NCI-H1417 treated with DMSO at 0.1 percent for 48 hours (cell line): ENCODE measurements at regions not wholly inside any gene's neighbourhood (a gene's known extent, or its start where the extent isn't known, plus 50 kb on each side); places are given as distances from the start of the nearest gene placed in this dataset.
"Not testable (repeated sequence)": the region's sequence is repeated elsewhere in the genome, so short reads cannot be mapped to it uniquely, and the experiment has no call there.

Source experiments
- DNase-seq: peaks from one replicate; lab custom pipeline; 2025; lab: John Stamatoyannopoulos, UW

DNA sequence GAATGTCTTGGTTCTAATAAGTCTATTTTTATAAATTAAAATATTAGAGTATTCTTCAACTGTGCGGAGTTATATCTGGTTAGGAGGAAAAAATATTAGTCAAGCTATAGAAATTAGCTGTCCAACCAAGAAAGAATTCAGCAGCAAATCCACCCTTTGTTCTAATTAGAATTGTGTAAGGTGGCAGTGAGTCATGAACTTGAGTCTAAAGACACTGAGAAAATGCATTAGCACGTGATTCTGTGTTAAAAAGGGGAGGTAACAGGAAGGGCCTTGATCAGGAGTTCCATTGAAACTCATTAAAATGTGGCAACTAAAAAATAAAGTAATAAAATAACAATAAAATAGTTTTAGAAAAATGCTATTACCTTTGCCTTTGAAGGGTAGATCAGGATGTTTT lies 398.2 kb upstream of the RGS18 start:
- DNase-seq = no peak

GRCh38 chr1:191788551-191788950 lies 369.7 kb upstream of the RGS18 start:
- no peak for DNase-seq

DNA sequence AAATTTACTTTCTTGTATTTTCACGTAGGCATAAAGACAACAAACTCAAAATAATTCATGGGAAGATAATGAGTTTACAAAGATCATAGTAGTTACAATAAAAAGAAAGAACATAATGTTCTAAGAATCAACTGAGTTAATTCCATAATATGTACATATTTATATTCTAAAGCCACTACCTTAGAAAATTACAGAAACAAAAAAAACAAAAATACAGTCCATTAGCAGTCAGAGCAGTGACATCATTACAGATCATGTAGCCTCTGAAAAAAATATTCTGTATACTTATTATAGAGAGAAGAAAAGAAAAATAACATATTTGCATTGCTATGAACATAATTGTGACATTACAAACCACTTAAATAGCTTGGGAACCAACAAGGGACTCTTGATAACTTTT lies 360.1 kb upstream of the RGS18 start:
- DNase-seq = no peak

DNA sequence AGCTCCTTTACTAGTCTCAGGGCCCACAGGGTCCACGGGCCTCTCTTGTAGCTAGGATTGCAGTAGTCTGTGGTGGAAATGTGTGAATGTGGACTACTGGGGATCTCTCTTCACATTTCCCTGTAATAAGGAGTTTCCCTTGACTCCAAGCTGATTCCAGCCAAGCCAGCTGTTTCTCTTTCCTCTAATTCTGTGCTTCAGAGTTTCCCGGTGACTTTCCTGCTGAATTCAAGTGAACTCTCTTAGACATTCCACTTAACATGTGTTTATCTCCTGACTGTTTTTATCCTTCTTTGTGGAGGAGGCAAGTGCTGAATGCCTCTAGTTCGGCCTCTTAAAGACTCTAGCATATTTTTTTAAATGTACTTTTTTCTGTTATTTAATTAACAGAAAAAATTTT lies 354.0 kb upstream of the RGS18 start:
- no peak for DNase-seq

GRCh38 chr1:191813593-191813992 lies 344.7 kb upstream of the RGS18 start:
- DNase-seq = not testable (repeated sequence)

DNA sequence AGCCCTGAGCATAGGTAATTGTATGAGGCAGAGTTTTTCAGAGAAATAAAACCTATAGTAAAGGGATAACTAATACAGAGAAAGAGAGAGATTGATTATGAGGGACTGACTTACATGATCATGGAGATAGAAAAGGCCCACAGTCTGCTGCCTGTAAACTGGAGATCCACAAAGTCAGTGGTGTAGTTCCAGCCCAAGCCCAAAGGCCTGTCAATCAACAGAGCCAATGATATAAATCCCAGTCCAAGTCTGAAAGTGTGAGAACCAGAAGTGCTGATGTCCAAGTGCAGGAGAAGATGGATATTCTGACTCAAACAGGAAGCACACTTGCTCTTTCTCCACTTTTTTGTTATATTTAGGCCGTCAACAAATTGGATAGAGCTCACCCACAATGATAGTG lies 340.1 kb upstream of the RGS18 start:
- DNase-seq = no peak

- DNase-seq = no peak
Observed at GRCh38 chr1:191831572-191831971, 326.7 kb upstream of the RGS18 start.

DNA sequence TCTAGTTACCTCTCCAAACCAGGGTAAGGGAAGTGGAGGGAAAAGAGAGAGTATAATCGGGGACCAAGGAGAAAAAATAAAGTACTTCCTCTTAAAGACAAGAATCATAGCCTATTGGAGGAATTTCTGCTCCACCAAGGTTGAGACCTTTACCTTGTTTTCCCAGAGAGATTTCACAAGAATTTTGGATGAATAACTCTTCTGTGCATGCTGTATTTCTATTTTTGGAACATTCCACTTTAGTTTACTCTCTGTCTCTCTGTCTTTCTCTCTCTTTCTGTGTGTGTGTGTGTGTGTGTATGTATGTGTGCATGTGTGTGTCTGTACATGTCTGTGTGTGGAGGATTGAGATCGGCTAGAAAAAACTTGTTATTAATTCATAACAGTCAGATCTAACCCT lies 318.4 kb upstream of the RGS18 start:
- no peak for DNase-seq

DNA sequence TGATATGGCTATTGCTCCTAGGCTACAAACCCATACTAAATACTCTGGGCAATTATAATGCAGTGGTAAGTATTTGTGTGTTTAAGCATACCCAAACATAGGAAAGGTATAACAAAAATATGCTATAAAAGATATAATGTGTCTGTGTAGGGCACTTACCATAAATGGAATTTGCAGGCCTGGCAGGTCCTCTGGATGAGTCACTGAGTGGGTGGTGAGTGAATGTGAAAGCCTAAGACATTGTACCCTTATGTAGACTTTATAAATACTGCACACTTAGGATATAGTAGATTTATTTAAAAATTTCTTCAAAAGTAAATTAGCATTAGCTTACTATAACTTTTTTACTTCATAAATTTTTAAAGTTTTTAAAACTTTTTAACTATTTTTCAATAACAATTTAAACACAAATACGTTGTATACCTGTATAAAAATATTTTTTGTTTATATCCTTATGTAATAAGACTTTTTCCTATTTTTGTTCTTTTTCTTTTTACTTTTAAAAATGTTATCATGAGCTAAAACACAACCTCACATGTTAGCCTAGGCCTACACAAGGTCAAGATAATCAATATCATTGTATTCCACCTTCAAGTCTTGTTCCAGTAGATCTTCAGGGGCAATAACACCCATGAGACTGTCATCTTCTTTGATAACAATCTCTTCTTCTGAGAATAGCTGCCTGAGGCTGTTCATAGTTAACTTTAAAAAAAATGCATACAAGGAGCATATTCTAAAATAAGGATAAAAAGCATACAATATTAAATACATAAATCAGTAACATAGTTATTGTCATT lies 306.3 kb upstream of the RGS18 start:
- no peak for DNase-seq

DNA sequence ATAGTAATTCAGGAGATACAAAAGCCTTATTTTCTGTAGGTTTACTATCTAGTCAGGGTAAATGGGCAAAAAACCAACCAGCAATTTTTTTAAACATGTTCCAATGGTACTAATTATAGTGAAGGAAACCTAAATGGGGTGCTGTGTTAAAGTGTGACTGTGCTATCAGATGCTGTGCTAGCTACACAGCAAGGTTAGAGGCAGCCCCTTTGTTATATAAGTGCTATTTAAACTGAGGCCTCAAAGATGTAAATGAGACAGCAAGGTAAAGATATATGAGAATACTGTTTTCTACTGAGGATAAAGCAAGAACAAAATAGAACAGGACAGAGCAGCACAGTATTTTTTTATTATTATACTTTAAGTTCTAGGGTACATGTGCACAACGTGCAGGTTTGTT lies 305.4 kb upstream of the RGS18 start:
- DNase-seq = no peak

DNA sequence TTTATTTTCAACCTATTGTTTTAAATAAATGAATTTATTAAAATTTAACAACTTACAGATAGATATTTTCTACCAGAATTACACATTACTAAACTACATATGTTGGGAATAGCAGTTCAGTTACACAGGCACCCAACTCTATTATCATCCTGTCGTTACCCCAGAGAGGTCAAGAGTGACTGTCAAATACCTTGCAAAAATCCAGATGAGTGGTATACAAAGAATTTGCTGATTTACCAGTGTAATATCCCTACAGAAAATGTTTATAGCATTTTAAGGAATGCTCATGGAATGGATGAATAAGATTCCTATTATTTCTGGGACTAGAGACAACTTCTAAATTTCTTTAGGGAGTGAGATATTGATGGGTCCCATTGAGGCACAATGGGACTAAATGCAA lies 300.7 kb upstream of the RGS18 start:
- DNase-seq = no peak

GRCh38 chr1:191865479-191865878 lies 292.8 kb upstream of the RGS18 start:
- no peak for DNase-seq

DNA sequence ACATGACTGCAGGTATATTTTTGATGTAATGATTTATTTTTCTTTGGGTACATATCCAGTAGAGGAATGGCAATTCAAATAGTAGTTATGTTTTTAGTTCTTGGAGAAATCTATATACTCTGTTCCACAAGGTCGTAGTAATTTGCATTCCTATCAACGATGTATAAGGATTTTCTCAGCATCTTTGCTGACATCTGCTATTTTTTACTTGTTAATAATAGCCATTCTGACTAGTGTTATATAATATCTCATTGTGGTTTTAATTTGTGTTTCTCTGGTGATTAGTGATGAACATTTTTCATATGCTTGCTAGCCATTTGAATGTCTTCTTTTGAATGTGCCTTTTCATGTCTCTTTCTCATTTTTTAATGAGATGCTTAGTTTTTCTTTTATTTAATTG lies 292.1 kb upstream of the RGS18 start:
- no peak for DNase-seq

- DNase-seq = no peak
Observed at GRCh38 chr1:191869790-191870312, 288.4 kb upstream of the RGS18 start.

GRCh38 chr1:191870490-191870889 lies 287.8 kb upstream of the RGS18 start:
- no peak for DNase-seq

GRCh38 chr1:191875994-191876393 lies 282.3 kb upstream of the RGS18 start:
- DNase-seq = no peak

- peak; percentile 40 for DNase-seq
Observed at GRCh38 chr1:191876631-191877030, 281.6 kb upstream of the RGS18 start.

DNA sequence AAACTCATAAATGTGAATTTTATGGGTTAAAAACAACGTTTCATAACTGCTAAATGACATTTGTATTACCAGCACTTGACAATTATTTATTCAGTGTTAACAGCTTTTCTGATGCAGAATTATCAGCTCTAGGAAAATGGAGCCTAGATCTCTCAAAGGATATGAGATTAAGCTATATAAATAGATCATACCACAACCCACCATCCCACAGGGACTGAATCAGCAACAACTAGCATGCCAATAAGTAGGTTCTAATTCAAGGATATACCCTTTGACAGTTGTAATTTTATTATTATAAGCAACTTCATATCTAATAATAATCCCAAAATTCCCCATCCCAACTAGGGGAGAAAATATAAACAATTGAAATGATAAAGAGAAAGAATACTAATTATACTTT lies 275.4 kb upstream of the RGS18 start:
- DNase-seq = no peak

DNA sequence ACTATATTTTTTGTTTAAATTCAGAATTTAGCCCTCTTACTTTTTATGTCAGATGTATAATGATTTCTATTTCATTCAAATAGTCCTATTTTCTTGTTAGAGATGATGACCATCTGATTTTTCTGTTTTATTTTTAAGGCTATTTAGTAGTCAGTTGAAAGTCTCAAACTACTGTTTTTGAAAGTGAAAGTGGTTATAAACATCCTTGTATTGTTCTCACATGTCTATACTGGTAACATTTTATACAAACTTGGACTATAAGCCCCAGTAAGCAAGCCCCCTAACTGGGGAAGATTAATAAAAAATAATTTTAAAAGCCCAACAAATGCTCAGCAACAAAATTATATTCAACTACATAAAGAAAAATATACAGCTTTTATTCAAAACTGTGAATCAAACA lies 271.3 kb upstream of the RGS18 start:
- no peak for DNase-seq

DNA sequence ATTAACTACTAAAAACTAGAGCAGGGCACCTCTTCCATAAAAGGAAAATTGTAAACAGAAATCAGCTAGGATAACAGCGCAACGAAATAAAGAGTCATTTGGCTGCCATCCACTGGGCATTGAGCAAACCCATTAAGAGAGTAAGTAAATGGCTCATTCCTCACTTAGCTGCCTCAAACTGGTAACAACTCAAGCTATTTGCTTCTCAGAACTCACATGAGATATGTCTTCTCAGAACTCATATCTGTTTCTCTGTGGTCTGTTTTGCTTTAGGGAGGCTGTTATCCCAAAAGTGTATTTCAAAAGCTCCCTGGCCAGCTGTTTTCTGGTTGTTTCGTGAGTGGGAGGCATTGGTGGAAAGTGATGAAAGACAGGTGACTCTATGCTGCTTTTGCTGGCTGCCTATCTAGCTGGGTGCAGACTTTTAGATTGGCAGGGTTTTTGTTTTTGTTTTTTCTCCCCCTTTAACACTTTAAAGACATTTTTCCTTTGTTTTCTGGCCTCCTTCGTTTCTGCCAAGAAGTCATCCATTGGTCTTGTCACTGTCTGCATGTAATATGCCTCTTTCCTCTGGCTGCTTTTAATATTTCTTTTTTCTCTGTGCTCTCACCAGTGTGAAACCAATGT lies 269.2 kb upstream of the RGS18 start:
- no peak for DNase-seq

DNA sequence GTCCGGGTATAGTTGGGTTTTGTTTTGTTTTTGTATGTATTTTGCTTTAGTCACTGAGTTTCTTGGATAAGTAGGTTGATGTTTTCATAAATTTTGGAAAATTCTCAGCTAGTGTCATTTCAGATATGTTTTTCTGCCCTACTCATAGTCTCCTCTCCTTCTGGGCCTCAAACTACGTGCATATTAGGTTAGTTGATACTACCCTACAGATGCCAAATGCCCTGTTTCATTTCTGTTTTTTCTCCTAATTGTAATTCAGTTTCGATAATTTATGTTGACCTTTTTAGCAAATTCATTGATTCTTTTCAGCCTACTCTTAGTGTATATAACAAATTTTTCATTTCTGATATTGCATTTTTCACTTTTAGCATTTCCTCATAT lies 268.6 kb upstream of the RGS18 start:
- no peak for DNase-seq

GRCh38 chr1:191890433-191891088 lies 267.7 kb upstream of the RGS18 start:
- no peak for DNase-seq

GRCh38 chr1:191892716-191893115 lies 265.5 kb upstream of the RGS18 start:
- DNase-seq = no peak
